K562 (cell line): ENCODE measurements at regions not wholly inside any gene's neighbourhood (a gene's known extent, or its start where the extent isn't known, plus 50 kb on each side); places are given as distances from the start of the nearest gene placed in this dataset.

ENCODE experiments used
- CBX1 ChIP-seq: sonication (generic); IDR thresholded peaks from 2 replicates; pipeline ENCODE4 v1.6.1; 2016; ENCODE audit warnings: antibody characterized with exemption, low read depth, mild to moderate bottlenecking
- ELF1 ChIP-seq: fragments of 200-800 bp; sonication (Bioruptor generic); IDR thresholded peaks from 2 replicates; pipeline ENCODE4 v1.6.1; 2016; ENCODE audit warnings: missing genetic modification characterization, missing compliant biosample characterization
- FOXM1 ChIP-seq, 2 experiments: fragments of 450-650 bp in 1 of 2; sonication (generic) in 1 of 2; formaldehyde crosslinking in 1 of 2; IDR thresholded peaks; 2 replicates each; pipeline versions ENCODE4 v1.6.1 to v1.9.0; 2017 to 2022; ENCODE audit warnings: low read depth in 2 of 2, mild to moderate bottlenecking in 2 of 2, missing genetic modification reagents in 1 of 2, moderate library complexity in 1 of 2
- POLR2A ChIP-seq: fragments of 450-650 bp; conservative IDR thresholded peaks from 2 replicates; pipeline ENCODE4 v1.6.1; 2016
- RNF2 ChIP-seq: sonication (generic); IDR thresholded peaks from 2 replicates; pipeline ENCODE4 v1.6.1; 2016
- SIN3A ChIP-seq, 2 experiments: fragments of 150-350 bp in 1 of 2; IDR thresholded peaks; 2 replicates each; pipeline ENCODE4 v1.6.1; 2011 to 2016; ENCODE audit warnings: borderline replicate concordance in 2 of 2, low read depth in 2 of 2, low read length in 2 of 2, mild to moderate bottlenecking in 2 of 2, moderate library complexity in 2 of 2; ENCODE audit not compliant: control insufficient read depth in 1 of 2
- SMARCA5 ChIP-seq: fragments of 450-650 bp; IDR thresholded peaks from 2 replicates; pipeline ENCODE4 v1.6.1; 2016
- U2AF2 ChIP-seq: fragments of 200-400 bp; formaldehyde crosslinking; optimal IDR thresholded peaks from 2 replicates; pipeline ENCODE3; 2017; ENCODE audit warnings: low read depth, mild to moderate bottlenecking, low read length
- TF ChIP-seq, protein P1 (sequence below): fragments of 450-650 bp; IDR thresholded peaks from 2 replicates; pipeline ENCODE4 v1.6.1; 2016; ENCODE audit warnings: mild to moderate bottlenecking, moderate library complexity

DNA sequence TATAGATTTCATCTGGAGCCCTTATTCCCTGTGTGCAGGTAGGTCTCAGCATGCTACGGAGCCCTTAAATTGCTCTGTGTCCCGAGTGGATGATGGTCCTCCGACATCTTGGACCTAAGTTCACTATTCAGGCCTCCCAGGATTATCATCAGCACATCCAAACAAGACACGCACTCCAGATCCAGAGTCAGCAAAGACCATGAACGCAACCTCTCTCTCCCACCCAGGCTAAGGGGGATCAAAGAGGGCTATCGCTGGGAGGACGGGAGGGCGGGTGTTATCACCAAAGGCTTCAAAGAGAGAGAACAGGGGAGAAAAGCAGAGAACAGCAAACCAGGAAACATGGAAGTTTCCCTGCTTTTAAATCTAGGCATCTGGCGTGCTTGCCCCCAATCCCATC, 659.4 kb downstream of the TBC1D22A start (continued):
- TF ChIP-seq, protein P1, sequence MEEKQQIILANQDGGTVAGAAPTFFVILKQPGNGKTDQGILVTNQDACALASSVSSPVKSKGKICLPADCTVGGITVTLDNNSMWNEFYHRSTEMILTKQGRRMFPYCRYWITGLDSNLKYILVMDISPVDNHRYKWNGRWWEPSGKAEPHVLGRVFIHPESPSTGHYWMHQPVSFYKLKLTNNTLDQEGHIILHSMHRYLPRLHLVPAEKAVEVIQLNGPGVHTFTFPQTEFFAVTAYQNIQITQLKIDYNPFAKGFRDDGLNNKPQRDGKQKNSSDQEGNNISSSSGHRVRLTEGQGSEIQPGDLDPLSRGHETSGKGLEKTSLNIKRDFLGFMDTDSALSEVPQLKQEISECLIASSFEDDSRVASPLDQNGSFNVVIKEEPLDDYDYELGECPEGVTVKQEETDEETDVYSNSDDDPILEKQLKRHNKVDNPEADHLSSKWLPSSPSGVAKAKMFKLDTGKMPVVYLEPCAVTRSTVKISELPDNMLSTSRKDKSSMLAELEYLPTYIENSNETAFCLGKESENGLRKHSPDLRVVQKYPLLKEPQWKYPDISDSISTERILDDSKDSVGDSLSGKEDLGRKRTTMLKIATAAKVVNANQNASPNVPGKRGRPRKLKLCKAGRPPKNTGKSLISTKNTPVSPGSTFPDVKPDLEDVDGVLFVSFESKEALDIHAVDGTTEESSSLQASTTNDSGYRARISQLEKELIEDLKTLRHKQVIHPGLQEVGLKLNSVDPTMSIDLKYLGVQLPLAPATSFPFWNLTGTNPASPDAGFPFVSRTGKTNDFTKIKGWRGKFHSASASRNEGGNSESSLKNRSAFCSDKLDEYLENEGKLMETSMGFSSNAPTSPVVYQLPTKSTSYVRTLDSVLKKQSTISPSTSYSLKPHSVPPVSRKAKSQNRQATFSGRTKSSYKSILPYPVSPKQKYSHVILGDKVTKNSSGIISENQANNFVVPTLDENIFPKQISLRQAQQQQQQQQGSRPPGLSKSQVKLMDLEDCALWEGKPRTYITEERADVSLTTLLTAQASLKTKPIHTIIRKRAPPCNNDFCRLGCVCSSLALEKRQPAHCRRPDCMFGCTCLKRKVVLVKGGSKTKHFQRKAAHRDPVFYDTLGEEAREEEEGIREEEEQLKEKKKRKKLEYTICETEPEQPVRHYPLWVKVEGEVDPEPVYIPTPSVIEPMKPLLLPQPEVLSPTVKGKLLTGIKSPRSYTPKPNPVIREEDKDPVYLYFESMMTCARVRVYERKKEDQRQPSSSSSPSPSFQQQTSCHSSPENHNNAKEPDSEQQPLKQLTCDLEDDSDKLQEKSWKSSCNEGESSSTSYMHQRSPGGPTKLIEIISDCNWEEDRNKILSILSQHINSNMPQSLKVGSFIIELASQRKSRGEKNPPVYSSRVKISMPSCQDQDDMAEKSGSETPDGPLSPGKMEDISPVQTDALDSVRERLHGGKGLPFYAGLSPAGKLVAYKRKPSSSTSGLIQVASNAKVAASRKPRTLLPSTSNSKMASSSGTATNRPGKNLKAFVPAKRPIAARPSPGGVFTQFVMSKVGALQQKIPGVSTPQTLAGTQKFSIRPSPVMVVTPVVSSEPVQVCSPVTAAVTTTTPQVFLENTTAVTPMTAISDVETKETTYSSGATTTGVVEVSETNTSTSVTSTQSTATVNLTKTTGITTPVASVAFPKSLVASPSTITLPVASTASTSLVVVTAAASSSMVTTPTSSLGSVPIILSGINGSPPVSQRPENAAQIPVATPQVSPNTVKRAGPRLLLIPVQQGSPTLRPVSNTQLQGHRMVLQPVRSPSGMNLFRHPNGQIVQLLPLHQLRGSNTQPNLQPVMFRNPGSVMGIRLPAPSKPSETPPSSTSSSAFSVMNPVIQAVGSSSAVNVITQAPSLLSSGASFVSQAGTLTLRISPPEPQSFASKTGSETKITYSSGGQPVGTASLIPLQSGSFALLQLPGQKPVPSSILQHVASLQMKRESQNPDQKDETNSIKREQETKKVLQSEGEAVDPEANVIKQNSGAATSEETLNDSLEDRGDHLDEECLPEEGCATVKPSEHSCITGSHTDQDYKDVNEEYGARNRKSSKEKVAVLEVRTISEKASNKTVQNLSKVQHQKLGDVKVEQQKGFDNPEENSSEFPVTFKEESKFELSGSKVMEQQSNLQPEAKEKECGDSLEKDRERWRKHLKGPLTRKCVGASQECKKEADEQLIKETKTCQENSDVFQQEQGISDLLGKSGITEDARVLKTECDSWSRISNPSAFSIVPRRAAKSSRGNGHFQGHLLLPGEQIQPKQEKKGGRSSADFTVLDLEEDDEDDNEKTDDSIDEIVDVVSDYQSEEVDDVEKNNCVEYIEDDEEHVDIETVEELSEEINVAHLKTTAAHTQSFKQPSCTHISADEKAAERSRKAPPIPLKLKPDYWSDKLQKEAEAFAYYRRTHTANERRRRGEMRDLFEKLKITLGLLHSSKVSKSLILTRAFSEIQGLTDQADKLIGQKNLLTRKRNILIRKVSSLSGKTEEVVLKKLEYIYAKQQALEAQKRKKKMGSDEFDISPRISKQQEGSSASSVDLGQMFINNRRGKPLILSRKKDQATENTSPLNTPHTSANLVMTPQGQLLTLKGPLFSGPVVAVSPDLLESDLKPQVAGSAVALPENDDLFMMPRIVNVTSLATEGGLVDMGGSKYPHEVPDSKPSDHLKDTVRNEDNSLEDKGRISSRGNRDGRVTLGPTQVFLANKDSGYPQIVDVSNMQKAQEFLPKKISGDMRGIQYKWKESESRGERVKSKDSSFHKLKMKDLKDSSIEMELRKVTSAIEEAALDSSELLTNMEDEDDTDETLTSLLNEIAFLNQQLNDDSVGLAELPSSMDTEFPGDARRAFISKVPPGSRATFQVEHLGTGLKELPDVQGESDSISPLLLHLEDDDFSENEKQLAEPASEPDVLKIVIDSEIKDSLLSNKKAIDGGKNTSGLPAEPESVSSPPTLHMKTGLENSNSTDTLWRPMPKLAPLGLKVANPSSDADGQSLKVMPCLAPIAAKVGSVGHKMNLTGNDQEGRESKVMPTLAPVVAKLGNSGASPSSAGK: no peak
- TF ChIP-seq POLR2A (no peak), SIN3A (IDR thresholded peaks at IDR 0.05; ENCODE audit: borderline replicate concordance in 2 of 2, control insufficient read depth in 1 of 2, low read depth in 2 of 2, low read length in 2 of 2) (no peak), RNF2 (no peak), U2AF2 (no peak), CBX1 (no peak), SMARCA5 (no peak), FOXM1 (IDR thresholded peaks at IDR 0.05; ENCODE audit: low read depth) (no peak), FOXM1 (CRISPR knock-in tag; IDR thresholded peaks at IDR 0.05; ENCODE audit: low read depth) (no peak), ELF1 (tag) (no peak)
